Keratinocyte (primary cell): ENCODE measurements at regions not wholly inside any gene's neighbourhood (a gene's known extent, or its start where the extent isn't known, plus 50 kb on each side); places are given as distances from the start of the nearest gene placed in this dataset.

Source experiments
- CTCF ChIP-seq, 3 experiments: IDR thresholded peaks in 1 of 3; conservative IDR thresholded peaks in 1 of 3; optimal IDR thresholded peaks in 1 of 3; 2 replicates in 2 of 3; 3 replicates in 1 of 3; pipeline versions ENCODE3 to v1.5.1; 2011; ENCODE audit warnings: low read length in 3 of 3, mild to moderate bottlenecking in 3 of 3, moderate library complexity in 2 of 3, control low read depth in 1 of 3, inconsistent platforms in 1 of 3; ENCODE audit not compliant: insufficient read depth in 2 of 3; ENCODE audit errors: extremely low read depth in 1 of 3
- EZH2 ChIP-seq: IDR thresholded peaks from one replicate; pipeline ENCODE4 v1.6.1; 2012; ENCODE audit warnings: inconsistent platforms, mild to moderate bottlenecking, low read length, moderate library complexity

GRCh38 chr4:181690498-181690897 is 552.7 kb upstream of the TENM3 start:
- TF ChIP-seq CTCF (optimal IDR thresholded peaks at IDR 0.05 in 1 of 3, IDR thresholded peaks at IDR 0.05 in 1 of 3, conservative IDR thresholded peaks at IDR 0.05 in 1 of 3; ENCODE audit: extremely low read depth in 1 of 3, insufficient read depth in 2 of 3, low read length in 3 of 3) (no peak), EZH2 (no peak)
